Nucleus accumbens (tissue), 56 donors: ENCODE measurements at regions not wholly inside any gene's neighbourhood (a gene's known extent, or its start where the extent isn't known, plus 50 kb on each side); places are given as distances from the start of the nearest gene placed in this dataset.

ENCODE experiments used
- DNase-seq, 56 donors: peaks; one replicate each; lab custom pipeline; 2025; lab: John Stamatoyannopoulos, UW

- no peak for DNase-seq
These were observed 397.2 kb upstream of the SMIM21 start for GRCh38 chr18:75824661-75825060.

GRCh38 chr18:75823471-75823870 lies 396.0 kb upstream of the SMIM21 start:
- no peak for DNase-seq

GRCh38 chr18:75818383-75818782 lies 390.9 kb upstream of the SMIM21 start:
- no peak for DNase-seq

GRCh38 chr18:75815767-75816166 lies 388.3 kb upstream of the SMIM21 start:
- DNase-seq, result no peak

GRCh38 chr18:75812761-75813160 lies 385.3 kb upstream of the SMIM21 start:
- DNase-seq, result no peak

- no peak for DNase-seq
These were observed 383.6 kb upstream of the SMIM21 start for GRCh38 chr18:75810961-75811551.

- DNase-seq, result no peak
These were observed 383.0 kb upstream of the SMIM21 start for GRCh38 chr18:75810516-75810915.

GRCh38 chr18:75809926-75810255 lies 382.4 kb upstream of the SMIM21 start:
- DNase-seq, result no peak

GRCh38 chr18:75809151-75809925 lies 381.8 kb upstream of the SMIM21 start:
- no peak for DNase-seq

- no peak for DNase-seq
These were observed 377.8 kb upstream of the SMIM21 start for GRCh38 chr18:75805265-75805664.

- DNase-seq, result no peak
These were observed 375.2 kb upstream of the SMIM21 start for GRCh38 chr18:75802681-75803080.

GRCh38 chr18:75801178-75801577 lies 373.7 kb upstream of the SMIM21 start:
- DNase-seq, result no peak

GRCh38 chr18:75800331-75800648 lies 372.8 kb upstream of the SMIM21 start:
- no peak for DNase-seq

GRCh38 chr18:75799449-75800330 lies 372.2 kb upstream of the SMIM21 start:
- DNase-seq, result no peak

- no peak for DNase-seq
These were observed 369.5 kb upstream of the SMIM21 start for GRCh38 chr18:75797046-75797445.

GRCh38 chr18:75790796-75791195 lies 363.3 kb upstream of the SMIM21 start:
- no peak for DNase-seq

- DNase-seq, result no peak
These were observed 362.6 kb upstream of the SMIM21 start for GRCh38 chr18:75790111-75790510.

- no peak for DNase-seq
These were observed 358.3 kb upstream of the SMIM21 start for GRCh38 chr18:75785834-75786233.

GRCh38 chr18:75785206-75785605 lies 357.7 kb upstream of the SMIM21 start:
- DNase-seq, result no peak

GRCh38 chr18:75784390-75784789 lies 356.9 kb upstream of the SMIM21 start:
- no peak for DNase-seq

GRCh38 chr18:75783566-75784281 lies 356.2 kb upstream of the SMIM21 start:
- no peak for DNase-seq
